H9 (cell line): ENCODE measurements at regions not wholly inside any gene's neighbourhood (a gene's known extent, or its start where the extent isn't known, plus 50 kb on each side); places are given as distances from the start of the nearest gene placed in this dataset.

ENCODE experiments used
- DNase-seq: peaks from one replicate; pipeline ENCODE4 v3.0.0-alpha.2; 2017
- H2AFZ ChIP-seq: one replicate; pipeline ENCODE4 v1.6.1; 2013; ENCODE audit warnings: mild to moderate bottlenecking, low read length, control low read depth, moderate library complexity
- H2AK5ac ChIP-seq: 2 replicates; pipeline ENCODE4 v1.6.1; 2013; ENCODE audit warnings: low read length, control low read depth, mixed read lengths; ENCODE audit not compliant: insufficient read length
- H2BK120ac ChIP-seq: one replicate; pipeline ENCODE4 v1.6.1; 2013; ENCODE audit warnings: low read depth, mild to moderate bottlenecking, low read length, control low read depth, inconsistent platforms; ENCODE audit not compliant: poor library complexity, severe bottlenecking
- H2BK12ac ChIP-seq: 2 replicates; pipeline ENCODE4 v1.6.1; 2013; ENCODE audit warnings: low read length, control low read depth, mixed read lengths, low read depth; ENCODE audit not compliant: insufficient read length
- H2BK15ac ChIP-seq: 2 replicates; pipeline ENCODE4 v1.6.1; 2013; ENCODE audit warnings: low read depth, low read length, control low read depth
- H2BK20ac ChIP-seq: one replicate; pipeline ENCODE4 v1.6.1; 2013; ENCODE audit warnings: low read depth, mild to moderate bottlenecking, low read length, control low read depth, inconsistent platforms; ENCODE audit not compliant: poor library complexity, severe bottlenecking
- H2BK5ac ChIP-seq: 2 replicates; pipeline ENCODE4 v1.6.1; 2013; ENCODE audit warnings: low read length, control low read depth, mixed read lengths; ENCODE audit not compliant: insufficient read length
- H3K14ac ChIP-seq: 2 replicates; pipeline ENCODE4 v1.6.1; 2013; ENCODE audit warnings: low read length, control low read depth; ENCODE audit not compliant: insufficient read depth
- H3K18ac ChIP-seq: 2 replicates; pipeline ENCODE4 v1.6.1; 2013; ENCODE audit warnings: low read depth, mild to moderate bottlenecking, mixed read lengths, low read length, control low read depth; ENCODE audit not compliant: insufficient read length
- H3K23ac ChIP-seq: 2 replicates; pipeline ENCODE4 v1.6.1; 2013; ENCODE audit warnings: low read length, control low read depth, mixed read lengths, low read depth; ENCODE audit not compliant: insufficient read length
- H3K23me2 ChIP-seq: 2 replicates; pipeline ENCODE4 v1.6.1; 2013; ENCODE audit warnings: low read depth, mild to moderate bottlenecking, mixed read lengths, low read length, control low read depth; ENCODE audit not compliant: insufficient read length, poor library complexity, severe bottlenecking
- H3K27ac ChIP-seq: 2 replicates; pipeline ENCODE4 v1.5.1; 2013; ENCODE audit warnings: low read length, control low read depth, mixed read lengths, low read depth; ENCODE audit not compliant: insufficient read length
- H3K27me3 ChIP-seq: 2 replicates; pipeline ENCODE4 v1.6.1; 2013; ENCODE audit warnings: low read length, control low read depth, inconsistent platforms; ENCODE audit not compliant: insufficient read depth
- H3K4ac ChIP-seq: 2 replicates; pipeline ENCODE4 v1.6.1; 2013; ENCODE audit warnings: low read depth, mild to moderate bottlenecking, control low read depth, inconsistent platforms, low read length, moderate library complexity
- H3K4me1 ChIP-seq: 2 replicates; pipeline ENCODE4 v1.6.1; 2013; ENCODE audit warnings: low read length, control low read depth, inconsistent platforms; ENCODE audit not compliant: insufficient read depth
- H3K4me2 ChIP-seq: 2 replicates; pipeline ENCODE4 v1.6.1; 2013; ENCODE audit warnings: low read length, control low read depth, mixed read lengths; ENCODE audit not compliant: insufficient read length, insufficient read depth
- H3K56ac ChIP-seq: 2 replicates; pipeline ENCODE4 v1.6.1; 2013; ENCODE audit warnings: low read depth, mild to moderate bottlenecking, mixed read lengths, low read length, control low read depth; ENCODE audit not compliant: insufficient read length
- H3K79me1 ChIP-seq: 2 replicates; pipeline ENCODE4 v1.6.1; 2013; ENCODE audit warnings: low read depth, mild to moderate bottlenecking, moderate library complexity, low read length, control low read depth, inconsistent platforms; ENCODE audit not compliant: insufficient read depth, poor library complexity, severe bottlenecking
- H3K79me2 ChIP-seq: 2 replicates; pipeline ENCODE4 v1.6.1; 2013; ENCODE audit warnings: low read length, control low read depth, inconsistent platforms; ENCODE audit not compliant: insufficient read depth
- H3K9ac ChIP-seq: 2 replicates; pipeline ENCODE4 v1.6.1; 2013; ENCODE audit warnings: low read length, control low read depth, mixed read lengths; ENCODE audit not compliant: insufficient read length; ENCODE audit errors: extremely low read depth
- H3K9me3 ChIP-seq: one replicate; pipeline ENCODE4 v1.6.1; 2013; ENCODE audit warnings: low read depth, low read length, inconsistent platforms; ENCODE audit not compliant: control insufficient read depth
- H3T11ph ChIP-seq: one replicate; pipeline ENCODE4 v1.6.1; 2013; ENCODE audit warnings: mild to moderate bottlenecking, low read length, control low read depth, inconsistent platforms
- H4K20me1 ChIP-seq: one replicate; pipeline ENCODE4 v1.6.1; 2013; ENCODE audit not compliant: control insufficient read depth, insufficient read length, insufficient read depth
- H4K5ac ChIP-seq: 2 replicates; pipeline ENCODE4 v1.6.1; 2013; ENCODE audit warnings: low read depth, mild to moderate bottlenecking, mixed read lengths, low read length, control low read depth; ENCODE audit not compliant: insufficient read length
- H4K8ac ChIP-seq: replicated peaks from 2 replicates; pipeline ENCODE4 v1.6.1; 2013; ENCODE audit warnings: low read length, control low read depth, mixed read lengths, low read depth; ENCODE audit not compliant: insufficient read length
- H4K91ac ChIP-seq: 2 replicates; pipeline ENCODE4 v1.6.1; 2013; ENCODE audit warnings: low read depth, mild to moderate bottlenecking, moderate library complexity, mixed read lengths, low read length, control low read depth; ENCODE audit not compliant: insufficient read length
- H3K27ac Mint-ChIP-seq, 3 experiments: 2 replicates in 2 of 3; 3 replicates in 1 of 3; pipeline ENCODE4 v1.8.0; 2020 to 2021; ENCODE audit warnings: mixed read lengths in 3 of 3, mild to moderate bottlenecking in 1 of 3, moderate library complexity in 1 of 3
- H3K27me3 Mint-ChIP-seq: 2 replicates; pipeline ENCODE4 v1.8.0; 2021; ENCODE audit warnings: low read depth, mild to moderate bottlenecking, moderate library complexity, mixed read lengths
- H3K36me3 Mint-ChIP-seq, 3 experiments: 2 replicates in 2 of 3; 3 replicates in 1 of 3; pipeline ENCODE4 v1.8.0; 2020 to 2021; ENCODE audit warnings: low read depth in 3 of 3, mixed read lengths in 3 of 3; ENCODE audit not compliant: insufficient read depth in 1 of 3
- H3K4me1 Mint-ChIP-seq, 2 experiments: 2 replicates each; pipeline ENCODE4 v1.8.0; 2020; ENCODE audit warnings: mixed read lengths in 2 of 2
- H3K4me3 Mint-ChIP-seq, 2 experiments: 2 replicates in 1 of 2; 3 replicates in 1 of 2; pipeline ENCODE4 v1.8.0; 2020 to 2021; ENCODE audit warnings: mild to moderate bottlenecking in 2 of 2, mixed read lengths in 2 of 2, moderate library complexity in 1 of 2
- H3K9me3 Mint-ChIP-seq, 2 experiments: 2 replicates in 1 of 2; 3 replicates in 1 of 2; pipeline ENCODE4 v1.8.0; 2020; ENCODE audit warnings: mild to moderate bottlenecking in 2 of 2, mixed read lengths in 2 of 2, moderate library complexity in 1 of 2
- WGBS: extraction: QIAGEN DNeasy Blood & Tissue Kit; methylation state at CpG from one replicate; pipeline ENCODE4 v1.1.7; 2013; ENCODE audit warnings: missing lambda C conversion rate, low lambda C conversion rate, mixed read lengths; ENCODE audit not compliant: insufficient read length; ENCODE audit errors: extremely low coverage; 5-methylcytosine and 5-hydroxymethylcytosine counted together
- TF ChIP-seq, protein P1 (sequence below): fragments of 200-600 bp; sonication (generic); conservative IDR thresholded peaks from 3 replicates; pipeline ENCODE4 v1.8.0; 2021; ENCODE audit warnings: antibody characterized with exemption, mild to moderate bottlenecking

DNA sequence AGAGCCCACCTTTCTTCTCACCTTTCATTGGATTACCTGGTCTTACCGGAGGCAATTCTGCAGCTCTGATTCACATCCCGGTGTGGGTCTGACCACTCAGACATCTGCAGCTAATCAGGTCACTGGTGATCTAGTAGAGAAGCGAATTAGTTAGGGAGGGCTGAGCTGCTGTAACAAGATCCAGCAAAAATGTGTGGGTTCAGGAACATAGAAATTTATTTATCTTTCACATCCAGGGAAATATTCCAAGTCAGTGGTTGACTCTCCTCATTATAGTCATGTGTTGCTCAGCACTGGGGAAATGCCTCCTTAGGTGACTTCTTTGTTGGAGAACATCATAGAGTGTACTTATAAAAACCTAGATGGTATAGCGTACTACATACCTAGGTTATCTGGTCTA is 218.7 kb upstream of the PELI2 start:
- Histone ChIP-seq H3K23me2 (no peaks in the 10 kb centered on the region), H2AFZ (no peak overlapping the region), H3K9ac (no peak overlapping the region), H2BK120ac (no peak overlapping the region), H3K56ac (no peak overlapping the region), H4K8ac (no peak overlapping the region), H3K4me2 (no peak overlapping the region), H3K79me1 (no peaks in the 10 kb centered on the region), H2BK15ac (no peak overlapping the region), H3K27ac (no peak overlapping the region), H3K23ac (no peak overlapping the region), H2BK5ac (no peak overlapping the region), H3T11ph (no peak overlapping the region), H4K5ac (no peak overlapping the region), H3K79me2 (no peaks in the 10 kb centered on the region), H3K18ac (no peak overlapping the region), H4K91ac (no peak overlapping the region), H3K14ac (no peak overlapping the region), H4K20me1 (no peaks in the 10 kb centered on the region), H2BK12ac (no peak overlapping the region), H3K9me3 (no peaks in the 10 kb centered on the region), H3K27me3 (no peaks in the 10 kb centered on the region), H3K4ac (no peak overlapping the region), H2AK5ac (no peak overlapping the region), H3K4me1 (no peaks in the 10 kb centered on the region), H2BK20ac (no peak overlapping the region)
- DNase-seq: no peak
- TF ChIP-seq, protein P1, sequence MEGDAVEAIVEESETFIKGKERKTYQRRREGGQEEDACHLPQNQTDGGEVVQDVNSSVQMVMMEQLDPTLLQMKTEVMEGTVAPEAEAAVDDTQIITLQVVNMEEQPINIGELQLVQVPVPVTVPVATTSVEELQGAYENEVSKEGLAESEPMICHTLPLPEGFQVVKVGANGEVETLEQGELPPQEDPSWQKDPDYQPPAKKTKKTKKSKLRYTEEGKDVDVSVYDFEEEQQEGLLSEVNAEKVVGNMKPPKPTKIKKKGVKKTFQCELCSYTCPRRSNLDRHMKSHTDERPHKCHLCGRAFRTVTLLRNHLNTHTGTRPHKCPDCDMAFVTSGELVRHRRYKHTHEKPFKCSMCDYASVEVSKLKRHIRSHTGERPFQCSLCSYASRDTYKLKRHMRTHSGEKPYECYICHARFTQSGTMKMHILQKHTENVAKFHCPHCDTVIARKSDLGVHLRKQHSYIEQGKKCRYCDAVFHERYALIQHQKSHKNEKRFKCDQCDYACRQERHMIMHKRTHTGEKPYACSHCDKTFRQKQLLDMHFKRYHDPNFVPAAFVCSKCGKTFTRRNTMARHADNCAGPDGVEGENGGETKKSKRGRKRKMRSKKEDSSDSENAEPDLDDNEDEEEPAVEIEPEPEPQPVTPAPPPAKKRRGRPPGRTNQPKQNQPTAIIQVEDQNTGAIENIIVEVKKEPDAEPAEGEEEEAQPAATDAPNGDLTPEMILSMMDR: no peak
- Mint-ChIP-seq H3K36me3 (no peaks in the 10 kb centered on the region), H3K27me3 (no peaks in the 10 kb centered on the region; the same call in 1 of the 2 replicates), H3K27ac (no peak overlapping the region), H3K4me1 (peaks cover 12 to 15% of the 10 kb centered on the region in 2 experiments), H3K4me3 (no peak overlapping the region), H3K9me3 (no peaks in the 10 kb centered on the region)
- no CpG with 5 or more reads among the region's 4 CpGs for WGBS
